GM12864 (cell line): ENCODE measurements at regions not wholly inside any gene's neighbourhood (a gene's known extent, or its start where the extent isn't known, plus 50 kb on each side); places are given as distances from the start of the nearest gene placed in this dataset.

Experiments
- DNase-seq: peaks from one replicate; pipeline ENCODE4 v3.0.0-alpha.2; 2011; ENCODE audit warnings: low read depth
- H3K4me3 ChIP-seq: 2 replicates; pipeline ENCODE4 v1.5.1; 2011; ENCODE audit warnings: mild to moderate bottlenecking, low read depth, low read length, control low read depth
- CTCF ChIP-seq: IDR thresholded peaks from 2 replicates; pipeline ENCODE4 v1.5.1; 2011; ENCODE audit warnings: low read depth, mild to moderate bottlenecking, moderate library complexity, low read length, control low read depth, inconsistent platforms; ENCODE audit errors: missing control alignments

GRCh38 chr16:72609933-72610332, 438.0 kb upstream of the PMFBP1 start:
- TF ChIP-seq CTCF = no peak
- no peak for DNase-seq
- no peak overlapping the region for H3K4me3 ChIP-seq

- no peak for TF ChIP-seq CTCF
- DNase-seq = no peak
- H3K4me3 ChIP-seq = no peak overlapping the region
Measured at GRCh38 chr16:72609066-72609465, 437.1 kb upstream of the PMFBP1 start.

DNA sequence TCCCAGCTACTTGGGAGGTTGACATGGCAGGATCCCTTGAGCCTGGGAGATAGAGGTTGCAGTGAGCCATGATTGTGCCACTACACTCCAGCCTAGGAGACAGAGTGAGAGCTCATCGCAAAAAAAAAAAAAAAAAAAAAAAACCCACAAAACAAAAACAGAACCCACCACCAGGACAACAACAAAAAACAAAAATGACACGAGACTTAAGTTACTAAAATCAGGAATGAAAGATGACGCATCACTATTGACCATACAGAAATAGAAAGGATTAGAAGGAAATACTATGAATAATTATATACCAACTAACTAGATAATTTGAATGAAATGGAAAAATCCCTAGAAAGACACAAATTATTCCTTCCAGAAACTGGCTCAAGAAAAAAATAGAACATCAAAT, 432.4 kb upstream of the PMFBP1 start:
- no peak for DNase-seq
- H3K4me3 ChIP-seq = no peak overlapping the region

DNA sequence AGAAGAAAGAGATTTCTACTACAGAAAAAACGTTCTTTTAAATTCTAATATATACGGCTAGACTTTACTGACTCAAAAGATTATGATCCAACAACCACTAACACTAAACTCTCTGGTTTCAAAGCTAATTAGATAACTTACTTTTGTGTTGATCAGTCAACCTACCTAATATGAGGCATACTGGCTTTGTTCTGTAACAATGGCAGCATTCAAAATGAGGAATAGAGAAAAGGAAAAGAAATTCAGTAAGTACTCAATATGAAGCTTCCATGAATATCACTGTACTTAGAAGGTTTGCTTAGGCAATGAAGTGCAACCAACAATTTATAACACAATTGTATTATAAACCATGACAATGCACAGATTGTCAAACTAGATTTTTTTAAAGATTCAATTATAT, 430.5 kb upstream of the PMFBP1 start:
- TF ChIP-seq CTCF = no peak
- no peak for DNase-seq
- no peak overlapping the region for H3K4me3 ChIP-seq

More for the DNA sequence above, 432.4 kb upstream of the PMFBP1 start:
- no peak for TF ChIP-seq CTCF

GRCh38 chr16:72598696-72599095, 426.7 kb upstream of the PMFBP1 start:
- TF ChIP-seq CTCF = no peak
- DNase-seq = no peak
- no peak overlapping the region for H3K4me3 ChIP-seq

DNA sequence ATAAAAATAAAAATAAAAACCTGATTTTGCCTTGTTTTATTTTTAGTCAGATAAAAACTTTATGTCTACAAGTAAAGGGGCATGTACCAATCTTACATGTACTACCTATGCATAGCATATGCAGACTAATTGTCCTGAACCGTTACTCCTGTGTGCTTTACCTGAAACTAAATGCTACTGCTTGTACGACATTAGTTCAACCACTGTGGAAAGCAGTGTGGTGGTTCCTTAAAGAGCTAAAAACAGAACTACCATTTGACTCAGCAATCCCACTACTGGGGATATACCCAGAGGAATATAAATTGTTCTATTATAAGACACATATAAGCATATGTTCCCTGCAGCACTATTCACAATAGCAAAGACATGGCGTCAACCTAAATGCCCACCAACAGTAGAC, 426.0 kb upstream of the PMFBP1 start:
- TF ChIP-seq CTCF = no peak
- no peak overlapping the region for H3K4me3 ChIP-seq
- DNase-seq = no peak

DNA sequence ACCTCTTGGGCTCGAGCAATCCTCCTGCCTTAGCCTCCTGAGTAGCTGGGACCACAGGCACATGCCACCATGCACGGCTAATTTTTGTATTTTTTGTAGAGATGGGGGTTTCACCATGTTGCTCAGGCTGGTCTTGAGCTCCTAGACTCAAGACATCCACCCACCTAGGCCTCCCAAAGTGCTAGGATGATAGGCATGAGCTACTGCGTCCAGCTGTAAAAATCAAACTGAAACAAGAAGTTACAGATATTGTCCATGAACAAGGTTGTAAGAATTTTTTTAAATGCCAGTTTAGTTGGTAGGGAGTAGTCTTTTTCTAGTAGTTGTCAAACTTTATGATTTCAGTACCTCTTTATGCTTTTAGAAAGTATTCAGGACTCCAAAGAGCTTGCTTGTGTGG, 424.4 kb upstream of the PMFBP1 start:
- DNase-seq = no peak
- no peak overlapping the region for H3K4me3 ChIP-seq
- no peak for TF ChIP-seq CTCF
